ENCODE measurements at regions not wholly inside any gene's neighbourhood (a gene's known extent, or its start where the extent isn't known, plus 50 kb on each side); places are given as distances from the start of the nearest gene placed in this dataset.

- TF ChIP-seq CTCF (conservative IDR thresholded peaks at IDR 0.05; ENCODE audit: low read depth in 2 of 2) (no peak), ZNF331 (CRISPR knock-in tag; IDR thresholded peaks at IDR 0.05; ENCODE audit: low read depth) (no peak)
These were observed 152.8 kb downstream of the MACC1 start for GRCh38 chr7:20064181-20064970.

Data from GM23338 (cell line).